WTC11 (cell line): ENCODE measurements at regions not wholly inside any gene's neighbourhood (a gene's known extent, or its start where the extent isn't known, plus 50 kb on each side); places are given as distances from the start of the nearest gene placed in this dataset.

Experiments used
- ATAC-seq: fragments of 200-7000 bp; cut with Tn5 transposase; 2 replicates; pipeline ENCODE4 v1.10.0; 2021; ENCODE audit warnings: mild to moderate bottlenecking, moderate library complexity
- CTCF ChIA-PET: fragments of 300-600 bp; sonication (Branson Sonifier 250); formaldehyde crosslinking; loops from one replicate; lab custom pipeline; 2021; ENCODE audit warnings: antibody characterized with exemption; lab: Charles Lee
- POLR2A ChIA-PET: fragments of 350-600 bp; sonication (Branson Sonifier 250); formaldehyde crosslinking; loops from one replicate; lab custom pipeline; 2021; ENCODE audit warnings: antibody characterized with exemption; lab: Charles Lee
- DNase-seq: peaks from one replicate; pipeline ENCODE4 v3.0.0; 2021; ENCODE audit warnings: low spot score
- H3K27ac Mint-ChIP-seq: 2 replicates; pipeline ENCODE4 v1.8.0; 2021; ENCODE audit warnings: mixed read lengths
- H3K27me3 Mint-ChIP-seq: 2 replicates; pipeline ENCODE4 v1.8.0; 2021; ENCODE audit warnings: low read depth, mild to moderate bottlenecking, moderate library complexity, mixed read lengths
- H3K36me3 Mint-ChIP-seq: 2 replicates; pipeline ENCODE4 v1.8.0; 2021; ENCODE audit warnings: mixed read lengths
- H3K4me1 Mint-ChIP-seq: 2 replicates; pipeline ENCODE4 v1.8.0; 2022; ENCODE audit warnings: mixed read lengths
- H3K4me3 Mint-ChIP-seq: 2 replicates; pipeline ENCODE4 v1.8.0; 2021; ENCODE audit warnings: mild to moderate bottlenecking, moderate library complexity, mixed read lengths
- H3K9me3 Mint-ChIP-seq: 2 replicates; pipeline ENCODE4 v1.8.0; 2021; ENCODE audit warnings: mixed read lengths
- FOXP1 ChIP-seq: sonication (generic); formaldehyde crosslinking; IDR thresholded peaks from 2 replicates; pipeline ENCODE4 v1.8.0; 2022; ENCODE audit warnings: missing genetic modification reagents, mild to moderate bottlenecking, moderate library complexity, borderline replicate concordance
- GRHL2 ChIP-seq: fragments of 250-450 bp; sonication (Bioruptor Pico); IDR thresholded peaks from 2 replicates; pipeline ENCODE4 v1.8.0; 2022; ENCODE audit warnings: mild to moderate bottlenecking, moderate library complexity; ENCODE audit not compliant: insufficient replicate concordance, severe bottlenecking
- HMGA2 ChIP-seq: fragments of 250-450 bp; sonication (Bioruptor Pico); IDR thresholded peaks from 2 replicates; pipeline ENCODE4 v1.4.0; 2021; ENCODE audit warnings: mild to moderate bottlenecking, moderate library complexity
- IRF2 ChIP-seq: sonication (generic); formaldehyde crosslinking; IDR thresholded peaks from 2 replicates; pipeline ENCODE4 v1.8.0; 2022; ENCODE audit warnings: low read depth, missing genetic modification reagents, borderline replicate concordance
- SMAD4 ChIP-seq: sonication (generic); formaldehyde crosslinking; IDR thresholded peaks from 2 replicates; pipeline ENCODE4 v1.8.0; 2022; ENCODE audit warnings: mild to moderate bottlenecking, missing genetic modification reagents
- ZNF219 ChIP-seq: sonication (generic); formaldehyde crosslinking; IDR thresholded peaks from 2 replicates; pipeline ENCODE4 v1.8.0; 2023; ENCODE audit warnings: missing genetic modification reagents, mild to moderate bottlenecking, borderline replicate concordance
- ZNF396 ChIP-seq: fragments of 250-450 bp; sonication (Bioruptor Pico); IDR thresholded peaks from 2 replicates; pipeline ENCODE4 v1.8.0; 2021; ENCODE audit warnings: mild to moderate bottlenecking, moderate library complexity, borderline replicate concordance
- TF ChIP-seq, protein P1 (sequence below): sonication (generic); formaldehyde crosslinking; IDR thresholded peaks from 2 replicates; pipeline ENCODE4 v1.8.1; 2023; ENCODE audit warnings: mild to moderate bottlenecking, missing genetic modification reagents
- TF ChIP-seq, protein P2 (sequence below): sonication (generic); formaldehyde crosslinking; IDR thresholded peaks from 2 replicates; pipeline ENCODE4 v1.8.0; 2023; ENCODE audit warnings: missing genetic modification reagents
- TF ChIP-seq, protein P3 (sequence below): fragments of 250-450 bp; sonication (Bioruptor Pico); IDR thresholded peaks from 2 replicates; pipeline ENCODE4 v1.8.0; 2021; ENCODE audit warnings: mild to moderate bottlenecking
- TF ChIP-seq, protein P4 (sequence below): sonication (generic); formaldehyde crosslinking; IDR thresholded peaks from 2 replicates; pipeline ENCODE4 v1.8.1; 2022; ENCODE audit warnings: missing genetic modification reagents, borderline replicate concordance
- TF ChIP-seq, protein P5 (sequence below): sonication (generic); formaldehyde crosslinking; IDR thresholded peaks from 2 replicates; pipeline ENCODE4 v1.8.0; 2022; ENCODE audit warnings: mild to moderate bottlenecking, missing genetic modification reagents
- TF ChIP-seq, protein P6 (sequence below): fragments of 250-450 bp; sonication (Bioruptor Pico); IDR thresholded peaks from 2 replicates; pipeline ENCODE4 v1.9.0; 2021; ENCODE audit warnings: mild to moderate bottlenecking, borderline replicate concordance
- TF ChIP-seq, protein P7 (sequence below): sonication (generic); formaldehyde crosslinking; IDR thresholded peaks from 2 replicates; pipeline ENCODE4 v1.8.1; 2023; ENCODE audit warnings: mild to moderate bottlenecking, missing genetic modification reagents, borderline replicate concordance
- TF ChIP-seq, protein P8 (sequence below): sonication (generic); formaldehyde crosslinking; IDR thresholded peaks from 2 replicates; pipeline ENCODE4 v1.8.1; 2023; ENCODE audit warnings: mild to moderate bottlenecking, missing genetic modification reagents
- TF ChIP-seq, protein P9 (sequence below): sonication (generic); formaldehyde crosslinking; IDR thresholded peaks from 2 replicates; pipeline ENCODE4 v1.8.1; 2022; ENCODE audit warnings: mild to moderate bottlenecking, moderate library complexity, missing genetic modification reagents

DNA sequence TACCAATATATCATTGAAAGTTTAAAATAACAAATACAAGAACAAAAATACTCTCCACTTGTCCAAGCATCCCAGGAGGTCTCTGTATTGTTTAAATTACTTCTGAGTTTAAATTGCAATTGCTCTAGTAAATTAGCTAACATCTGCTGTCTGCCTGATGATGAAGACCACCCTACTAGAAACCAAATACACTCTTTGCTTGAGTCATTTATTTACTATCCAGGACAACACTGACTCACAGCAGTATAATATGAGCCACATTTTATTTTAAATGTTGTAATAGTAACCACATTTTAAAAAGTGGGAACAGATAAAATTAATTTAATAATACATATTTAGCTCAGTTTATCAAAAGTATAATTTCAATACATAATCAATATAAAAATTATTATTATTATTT lies 62.9 kb upstream of the EEA1 start:
- H3K27me3 Mint-ChIP-seq = no peaks in the 10 kb centered on the region
- H3K4me1 Mint-ChIP-seq = peaks cover 8% of the 10 kb centered on the region
- H3K9me3 Mint-ChIP-seq = peaks cover 7% of the 10 kb centered on the region
- POLR2A ChIA-PET = no interaction called here
- ATAC-seq (no peak), DNase-seq (no peak)
- H3K4me3 Mint-ChIP-seq = no peak overlapping the region
- no peak overlapping the region for H3K27ac Mint-ChIP-seq
- CTCF ChIA-PET = no interaction called here
- peaks cover 6% of the 10 kb centered on the region; the same call in 1 of the 2 replicates for H3K36me3 Mint-ChIP-seq
- TF ChIP-seq, protein P1, sequence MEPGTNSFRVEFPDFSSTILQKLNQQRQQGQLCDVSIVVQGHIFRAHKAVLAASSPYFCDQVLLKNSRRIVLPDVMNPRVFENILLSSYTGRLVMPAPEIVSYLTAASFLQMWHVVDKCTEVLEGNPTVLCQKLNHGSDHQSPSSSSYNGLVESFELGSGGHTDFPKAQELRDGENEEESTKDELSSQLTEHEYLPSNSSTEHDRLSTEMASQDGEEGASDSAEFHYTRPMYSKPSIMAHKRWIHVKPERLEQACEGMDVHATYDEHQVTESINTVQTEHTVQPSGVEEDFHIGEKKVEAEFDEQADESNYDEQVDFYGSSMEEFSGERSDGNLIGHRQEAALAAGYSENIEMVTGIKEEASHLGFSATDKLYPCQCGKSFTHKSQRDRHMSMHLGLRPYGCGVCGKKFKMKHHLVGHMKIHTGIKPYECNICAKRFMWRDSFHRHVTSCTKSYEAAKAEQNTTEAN (CRISPR knock-in tag) = no peak
- TF ChIP-seq, protein P2, sequence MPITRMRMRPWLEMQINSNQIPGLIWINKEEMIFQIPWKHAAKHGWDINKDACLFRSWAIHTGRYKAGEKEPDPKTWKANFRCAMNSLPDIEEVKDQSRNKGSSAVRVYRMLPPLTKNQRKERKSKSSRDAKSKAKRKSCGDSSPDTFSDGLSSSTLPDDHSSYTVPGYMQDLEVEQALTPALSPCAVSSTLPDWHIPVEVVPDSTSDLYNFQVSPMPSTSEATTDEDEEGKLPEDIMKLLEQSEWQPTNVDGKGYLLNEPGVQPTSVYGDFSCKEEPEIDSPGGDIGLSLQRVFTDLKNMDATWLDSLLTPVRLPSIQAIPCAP = no peak
- TF ChIP-seq, protein P3, sequence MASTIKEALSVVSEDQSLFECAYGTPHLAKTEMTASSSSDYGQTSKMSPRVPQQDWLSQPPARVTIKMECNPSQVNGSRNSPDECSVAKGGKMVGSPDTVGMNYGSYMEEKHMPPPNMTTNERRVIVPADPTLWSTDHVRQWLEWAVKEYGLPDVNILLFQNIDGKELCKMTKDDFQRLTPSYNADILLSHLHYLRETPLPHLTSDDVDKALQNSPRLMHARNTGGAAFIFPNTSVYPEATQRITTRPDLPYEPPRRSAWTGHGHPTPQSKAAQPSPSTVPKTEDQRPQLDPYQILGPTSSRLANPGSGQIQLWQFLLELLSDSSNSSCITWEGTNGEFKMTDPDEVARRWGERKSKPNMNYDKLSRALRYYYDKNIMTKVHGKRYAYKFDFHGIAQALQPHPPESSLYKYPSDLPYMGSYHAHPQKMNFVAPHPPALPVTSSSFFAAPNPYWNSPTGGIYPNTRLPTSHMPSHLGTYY = no peak
- TF ChIP-seq ZNF219 (CRISPR knock-in tag) (no peak), HMGA2 (CRISPR knock-in tag) (no peak), ZNF396 (no peak), GRHL2 (CRISPR knock-in tag) (no peak), FOXP1 (CRISPR knock-in tag) (no peak), IRF2 (CRISPR knock-in tag) (no peak), SMAD4 (CRISPR knock-in tag) (no peak)
- TF ChIP-seq, protein P4, sequence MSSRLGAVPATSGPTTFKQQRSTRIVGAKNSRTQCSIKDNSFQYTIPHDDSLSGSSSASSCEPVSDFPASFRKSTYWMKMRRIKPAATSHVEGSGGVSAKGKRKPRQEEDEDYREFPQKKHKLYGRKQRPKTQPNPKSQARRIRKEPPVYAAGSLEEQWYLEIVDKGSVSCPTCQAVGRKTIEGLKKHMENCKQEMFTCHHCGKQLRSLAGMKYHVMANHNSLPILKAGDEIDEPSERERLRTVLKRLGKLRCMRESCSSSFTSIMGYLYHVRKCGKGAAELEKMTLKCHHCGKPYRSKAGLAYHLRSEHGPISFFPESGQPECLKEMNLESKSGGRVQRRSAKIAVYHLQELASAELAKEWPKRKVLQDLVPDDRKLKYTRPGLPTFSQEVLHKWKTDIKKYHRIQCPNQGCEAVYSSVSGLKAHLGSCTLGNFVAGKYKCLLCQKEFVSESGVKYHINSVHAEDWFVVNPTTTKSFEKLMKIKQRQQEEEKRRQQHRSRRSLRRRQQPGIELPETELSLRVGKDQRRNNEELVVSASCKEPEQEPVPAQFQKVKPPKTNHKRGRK (CRISPR knock-in tag) = no peak
- TF ChIP-seq, protein P5, sequence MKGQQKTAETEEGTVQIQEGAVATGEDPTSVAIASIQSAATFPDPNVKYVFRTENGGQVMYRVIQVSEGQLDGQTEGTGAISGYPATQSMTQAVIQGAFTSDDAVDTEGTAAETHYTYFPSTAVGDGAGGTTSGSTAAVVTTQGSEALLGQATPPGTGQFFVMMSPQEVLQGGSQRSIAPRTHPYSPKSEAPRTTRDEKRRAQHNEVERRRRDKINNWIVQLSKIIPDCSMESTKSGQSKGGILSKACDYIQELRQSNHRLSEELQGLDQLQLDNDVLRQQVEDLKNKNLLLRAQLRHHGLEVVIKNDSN (CRISPR knock-in tag) = no peak
- TF ChIP-seq, protein P6, sequence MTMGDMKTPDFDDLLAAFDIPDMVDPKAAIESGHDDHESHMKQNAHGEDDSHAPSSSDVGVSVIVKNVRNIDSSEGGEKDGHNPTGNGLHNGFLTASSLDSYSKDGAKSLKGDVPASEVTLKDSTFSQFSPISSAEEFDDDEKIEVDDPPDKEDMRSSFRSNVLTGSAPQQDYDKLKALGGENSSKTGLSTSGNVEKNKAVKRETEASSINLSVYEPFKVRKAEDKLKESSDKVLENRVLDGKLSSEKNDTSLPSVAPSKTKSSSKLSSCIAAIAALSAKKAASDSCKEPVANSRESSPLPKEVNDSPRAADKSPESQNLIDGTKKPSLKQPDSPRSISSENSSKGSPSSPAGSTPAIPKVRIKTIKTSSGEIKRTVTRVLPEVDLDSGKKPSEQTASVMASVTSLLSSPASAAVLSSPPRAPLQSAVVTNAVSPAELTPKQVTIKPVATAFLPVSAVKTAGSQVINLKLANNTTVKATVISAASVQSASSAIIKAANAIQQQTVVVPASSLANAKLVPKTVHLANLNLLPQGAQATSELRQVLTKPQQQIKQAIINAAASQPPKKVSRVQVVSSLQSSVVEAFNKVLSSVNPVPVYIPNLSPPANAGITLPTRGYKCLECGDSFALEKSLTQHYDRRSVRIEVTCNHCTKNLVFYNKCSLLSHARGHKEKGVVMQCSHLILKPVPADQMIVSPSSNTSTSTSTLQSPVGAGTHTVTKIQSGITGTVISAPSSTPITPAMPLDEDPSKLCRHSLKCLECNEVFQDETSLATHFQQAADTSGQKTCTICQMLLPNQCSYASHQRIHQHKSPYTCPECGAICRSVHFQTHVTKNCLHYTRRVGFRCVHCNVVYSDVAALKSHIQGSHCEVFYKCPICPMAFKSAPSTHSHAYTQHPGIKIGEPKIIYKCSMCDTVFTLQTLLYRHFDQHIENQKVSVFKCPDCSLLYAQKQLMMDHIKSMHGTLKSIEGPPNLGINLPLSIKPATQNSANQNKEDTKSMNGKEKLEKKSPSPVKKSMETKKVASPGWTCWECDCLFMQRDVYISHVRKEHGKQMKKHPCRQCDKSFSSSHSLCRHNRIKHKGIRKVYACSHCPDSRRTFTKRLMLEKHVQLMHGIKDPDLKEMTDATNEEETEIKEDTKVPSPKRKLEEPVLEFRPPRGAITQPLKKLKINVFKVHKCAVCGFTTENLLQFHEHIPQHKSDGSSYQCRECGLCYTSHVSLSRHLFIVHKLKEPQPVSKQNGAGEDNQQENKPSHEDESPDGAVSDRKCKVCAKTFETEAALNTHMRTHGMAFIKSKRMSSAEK (CRISPR knock-in tag) = no peak
- TF ChIP-seq, protein P7, sequence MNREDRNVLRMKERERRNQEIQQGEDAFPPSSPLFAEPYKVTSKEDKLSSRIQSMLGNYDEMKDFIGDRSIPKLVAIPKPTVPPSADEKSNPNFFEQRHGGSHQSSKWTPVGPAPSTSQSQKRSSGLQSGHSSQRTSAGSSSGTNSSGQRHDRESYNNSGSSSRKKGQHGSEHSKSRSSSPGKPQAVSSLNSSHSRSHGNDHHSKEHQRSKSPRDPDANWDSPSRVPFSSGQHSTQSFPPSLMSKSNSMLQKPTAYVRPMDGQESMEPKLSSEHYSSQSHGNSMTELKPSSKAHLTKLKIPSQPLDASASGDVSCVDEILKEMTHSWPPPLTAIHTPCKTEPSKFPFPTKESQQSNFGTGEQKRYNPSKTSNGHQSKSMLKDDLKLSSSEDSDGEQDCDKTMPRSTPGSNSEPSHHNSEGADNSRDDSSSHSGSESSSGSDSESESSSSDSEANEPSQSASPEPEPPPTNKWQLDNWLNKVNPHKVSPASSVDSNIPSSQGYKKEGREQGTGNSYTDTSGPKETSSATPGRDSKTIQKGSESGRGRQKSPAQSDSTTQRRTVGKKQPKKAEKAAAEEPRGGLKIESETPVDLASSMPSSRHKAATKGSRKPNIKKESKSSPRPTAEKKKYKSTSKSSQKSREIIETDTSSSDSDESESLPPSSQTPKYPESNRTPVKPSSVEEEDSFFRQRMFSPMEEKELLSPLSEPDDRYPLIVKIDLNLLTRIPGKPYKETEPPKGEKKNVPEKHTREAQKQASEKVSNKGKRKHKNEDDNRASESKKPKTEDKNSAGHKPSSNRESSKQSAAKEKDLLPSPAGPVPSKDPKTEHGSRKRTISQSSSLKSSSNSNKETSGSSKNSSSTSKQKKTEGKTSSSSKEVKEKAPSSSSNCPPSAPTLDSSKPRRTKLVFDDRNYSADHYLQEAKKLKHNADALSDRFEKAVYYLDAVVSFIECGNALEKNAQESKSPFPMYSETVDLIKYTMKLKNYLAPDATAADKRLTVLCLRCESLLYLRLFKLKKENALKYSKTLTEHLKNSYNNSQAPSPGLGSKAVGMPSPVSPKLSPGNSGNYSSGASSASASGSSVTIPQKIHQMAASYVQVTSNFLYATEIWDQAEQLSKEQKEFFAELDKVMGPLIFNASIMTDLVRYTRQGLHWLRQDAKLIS (CRISPR knock-in tag) = no peak
- TF ChIP-seq, protein P8, sequence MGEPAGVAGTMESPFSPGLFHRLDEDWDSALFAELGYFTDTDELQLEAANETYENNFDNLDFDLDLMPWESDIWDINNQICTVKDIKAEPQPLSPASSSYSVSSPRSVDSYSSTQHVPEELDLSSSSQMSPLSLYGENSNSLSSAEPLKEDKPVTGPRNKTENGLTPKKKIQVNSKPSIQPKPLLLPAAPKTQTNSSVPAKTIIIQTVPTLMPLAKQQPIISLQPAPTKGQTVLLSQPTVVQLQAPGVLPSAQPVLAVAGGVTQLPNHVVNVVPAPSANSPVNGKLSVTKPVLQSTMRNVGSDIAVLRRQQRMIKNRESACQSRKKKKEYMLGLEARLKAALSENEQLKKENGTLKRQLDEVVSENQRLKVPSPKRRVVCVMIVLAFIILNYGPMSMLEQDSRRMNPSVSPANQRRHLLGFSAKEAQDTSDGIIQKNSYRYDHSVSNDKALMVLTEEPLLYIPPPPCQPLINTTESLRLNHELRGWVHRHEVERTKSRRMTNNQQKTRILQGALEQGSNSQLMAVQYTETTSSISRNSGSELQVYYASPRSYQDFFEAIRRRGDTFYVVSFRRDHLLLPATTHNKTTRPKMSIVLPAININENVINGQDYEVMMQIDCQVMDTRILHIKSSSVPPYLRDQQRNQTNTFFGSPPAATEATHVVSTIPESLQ (CRISPR knock-in tag) = no peak
- TF ChIP-seq, protein P9, sequence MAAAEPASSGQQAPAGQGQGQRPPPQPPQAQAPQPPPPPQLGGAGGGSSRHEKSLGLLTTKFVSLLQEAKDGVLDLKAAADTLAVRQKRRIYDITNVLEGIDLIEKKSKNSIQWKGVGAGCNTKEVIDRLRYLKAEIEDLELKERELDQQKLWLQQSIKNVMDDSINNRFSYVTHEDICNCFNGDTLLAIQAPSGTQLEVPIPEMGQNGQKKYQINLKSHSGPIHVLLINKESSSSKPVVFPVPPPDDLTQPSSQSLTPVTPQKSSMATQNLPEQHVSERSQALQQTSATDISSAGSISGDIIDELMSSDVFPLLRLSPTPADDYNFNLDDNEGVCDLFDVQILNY (CRISPR knock-in tag) = no peak
- TF ChIP-seq, all 79 proteins: peak for 0
